NCI-H146 (cell line): ENCODE measurements at regions not wholly inside any gene's neighbourhood (a gene's known extent, or its start where the extent isn't known, plus 50 kb on each side); places are given as distances from the start of the nearest gene placed in this dataset.

Experiments
- DNase-seq: peaks from one replicate; lab custom pipeline; 2025; lab: John Stamatoyannopoulos, UW

DNA sequence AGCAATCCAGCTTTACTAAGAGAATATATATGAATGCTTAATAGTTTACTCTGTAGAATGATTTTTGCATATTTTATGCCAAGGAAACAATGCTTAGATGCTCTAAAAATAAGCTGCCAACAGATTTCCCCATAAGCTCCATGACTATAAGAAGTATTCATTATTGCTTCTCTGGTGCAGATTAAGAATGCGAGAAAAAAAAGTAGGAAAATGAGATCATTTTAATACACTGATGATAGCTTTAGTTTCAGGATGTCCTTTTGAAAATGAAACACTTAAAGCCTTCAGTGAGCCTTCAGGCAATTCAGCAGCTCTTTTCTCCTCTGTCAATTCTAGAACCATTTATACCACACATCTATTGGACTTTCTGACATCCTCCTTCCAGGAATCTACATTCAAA, 735.0 kb upstream of the POT1 start:
- no peak for DNase-seq

DNA sequence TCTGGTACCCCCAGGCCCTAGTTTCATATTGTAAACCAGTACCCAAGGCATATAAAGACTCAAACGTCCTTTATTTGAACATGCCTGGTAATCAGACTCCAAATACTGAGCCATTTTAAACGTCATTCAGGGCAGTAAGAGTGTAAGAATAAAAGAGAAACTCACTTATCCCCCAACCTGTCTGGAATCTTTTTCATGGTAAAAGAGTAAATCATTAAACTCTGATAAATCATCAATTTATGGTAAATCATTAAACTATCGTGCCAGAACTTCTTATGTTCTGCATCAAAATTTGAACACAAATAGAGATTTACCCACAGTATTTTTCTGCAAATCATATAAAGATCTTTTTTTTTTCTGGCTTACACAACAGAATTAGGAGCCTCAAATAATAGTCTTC, 734.3 kb upstream of the POT1 start:
- DNase-seq, result no peak

DNA sequence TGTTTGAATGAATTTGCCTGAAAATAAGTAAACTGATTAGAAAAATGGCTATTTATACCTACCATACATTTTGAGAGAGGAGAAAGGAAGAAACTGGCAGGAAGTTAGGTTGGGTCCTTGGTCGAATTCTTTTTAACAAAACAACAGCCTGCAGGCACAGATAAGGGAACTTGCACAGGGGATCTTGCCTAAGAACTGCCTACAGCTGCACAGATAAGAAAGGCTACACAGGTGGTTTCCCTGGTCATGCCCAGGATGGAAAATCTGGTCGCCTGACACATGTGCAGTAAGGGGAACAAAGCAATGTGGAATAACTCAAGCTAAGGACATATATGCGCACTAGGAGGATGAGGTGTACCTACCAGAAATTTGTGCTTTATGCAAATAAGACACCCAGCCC, 732.1 kb upstream of the POT1 start:
- no peak for DNase-seq

DNA sequence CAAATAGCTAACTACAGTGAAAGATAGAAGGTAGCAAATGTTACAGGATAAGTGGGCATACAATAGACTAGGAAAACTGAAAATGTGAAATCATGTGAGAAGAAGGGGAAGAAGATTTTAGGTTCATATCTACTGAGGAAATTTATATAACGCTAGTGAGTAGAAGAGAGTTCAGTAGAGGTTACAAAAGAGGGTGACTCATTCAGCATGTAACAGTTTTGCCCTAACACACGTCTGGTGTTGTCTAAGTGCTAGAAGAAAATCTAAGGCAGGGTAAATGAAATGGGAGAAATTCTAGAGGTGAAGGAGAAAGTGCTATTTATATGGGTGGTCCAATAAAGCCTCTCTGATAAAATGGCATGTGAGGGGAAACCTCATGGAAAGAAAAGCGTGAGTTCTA, 731.4 kb upstream of the POT1 start:
- no peak for DNase-seq

DNA sequence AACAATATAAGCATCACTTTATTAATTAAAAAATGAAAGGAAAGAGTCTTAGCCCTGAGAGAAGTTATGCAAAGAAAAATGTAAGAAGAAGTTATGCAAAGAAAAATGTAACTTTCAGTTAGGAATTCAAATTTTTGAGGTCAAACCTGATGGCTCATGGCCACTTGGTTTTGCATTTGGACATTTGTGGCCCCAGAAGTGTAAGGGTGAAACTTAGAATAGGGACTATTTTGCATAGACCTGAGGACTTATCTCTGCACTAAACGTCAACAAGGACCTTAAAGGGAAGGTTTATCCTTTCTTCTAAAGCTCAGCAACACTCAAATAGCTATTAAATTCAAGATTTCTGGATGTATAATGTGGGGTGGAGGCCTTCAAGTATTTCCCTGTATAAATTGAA, 724.5 kb upstream of the POT1 start:
- DNase-seq, result no peak

DNA sequence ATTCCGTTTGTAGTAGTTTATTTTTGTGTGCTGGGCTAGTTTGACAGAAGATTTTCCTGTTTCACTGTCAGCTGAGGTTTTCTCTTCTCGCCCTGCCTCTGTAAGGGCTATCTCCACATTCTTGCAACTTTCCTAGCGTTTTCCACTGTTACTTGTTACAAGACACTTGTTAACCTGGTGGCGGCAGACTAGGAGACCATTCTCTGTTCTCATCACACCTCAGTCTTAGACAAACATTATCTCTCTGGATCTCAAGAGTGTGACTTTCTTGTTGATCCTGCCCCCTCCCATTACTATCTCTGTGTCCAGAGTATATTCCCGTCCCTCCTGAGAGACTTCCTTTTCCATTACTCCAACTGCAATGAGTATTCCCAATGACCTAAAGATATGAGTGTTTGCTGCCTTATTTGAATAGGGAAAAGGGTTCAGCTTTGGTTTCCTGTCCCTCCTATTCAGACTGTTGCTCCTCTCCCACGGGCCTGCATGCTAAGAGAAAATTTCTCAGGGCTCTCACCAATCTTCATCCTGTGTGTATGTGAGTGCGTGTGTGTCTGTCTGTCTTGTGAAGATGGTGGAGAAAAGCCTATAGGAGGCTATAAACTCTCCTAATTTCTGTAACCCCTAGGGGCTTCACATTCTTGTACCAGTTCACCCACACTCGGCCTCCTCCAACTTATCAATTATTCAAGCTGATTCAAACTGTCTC, 722.4 kb upstream of the POT1 start:
- no peak for DNase-seq

DNA sequence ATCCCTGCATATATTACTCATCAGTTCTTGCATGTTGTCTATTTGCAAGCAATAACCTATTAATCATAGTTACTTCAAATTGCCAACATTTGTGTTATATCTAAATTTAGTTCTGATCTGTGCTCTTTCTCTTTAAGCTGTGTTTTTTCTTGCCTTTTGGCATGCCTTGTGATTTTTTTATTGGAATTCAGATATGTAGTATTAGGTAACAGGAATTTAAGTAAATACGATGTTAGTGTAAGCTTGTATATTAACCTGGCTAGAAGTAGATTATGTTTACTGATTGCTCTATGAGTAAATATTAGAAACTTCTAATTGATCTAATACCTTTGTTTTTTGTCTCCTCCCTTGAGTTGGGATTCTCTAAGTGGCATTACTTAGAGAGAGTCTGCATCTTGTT, 718.9 kb upstream of the POT1 start:
- no peak for DNase-seq

DNA sequence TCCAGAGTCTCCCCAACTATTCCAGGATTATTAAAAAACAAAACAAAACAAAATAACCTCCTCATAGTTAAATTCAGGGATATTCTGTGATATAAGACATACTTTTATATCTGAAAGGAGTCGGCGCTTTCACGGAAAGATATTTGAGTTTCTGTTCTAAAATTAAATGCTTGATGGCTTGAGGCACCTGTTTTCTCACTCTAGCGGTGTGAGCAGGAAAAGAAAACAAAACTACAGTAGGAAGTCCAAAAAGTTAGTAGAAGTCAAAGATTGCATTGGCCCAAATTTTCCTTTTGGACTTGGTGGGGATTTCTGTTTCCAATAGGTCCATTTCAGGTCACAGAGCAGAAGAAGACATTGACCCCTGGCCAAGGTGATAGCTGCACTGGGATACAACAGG, 716.1 kb upstream of the POT1 start:
- no peak for DNase-seq

DNA sequence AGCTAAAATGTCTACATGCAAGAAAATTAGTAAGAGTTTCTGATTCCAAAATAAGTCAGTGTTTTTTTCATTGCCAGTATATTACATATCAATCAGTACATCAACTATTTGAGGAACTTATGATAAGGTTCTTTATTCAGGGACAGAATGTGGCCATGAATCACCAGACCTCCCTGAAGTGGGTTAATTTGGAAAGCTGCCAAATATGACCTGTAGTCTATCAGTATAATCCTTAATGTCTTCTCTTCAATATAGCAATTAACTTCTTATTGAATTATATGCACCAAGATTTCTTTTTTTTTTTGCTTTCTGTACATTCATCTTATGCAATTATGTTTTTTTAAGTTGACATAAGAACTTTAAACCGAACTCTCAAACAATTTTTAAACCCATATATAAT, 714.5 kb upstream of the POT1 start:
- no peak for DNase-seq

DNA sequence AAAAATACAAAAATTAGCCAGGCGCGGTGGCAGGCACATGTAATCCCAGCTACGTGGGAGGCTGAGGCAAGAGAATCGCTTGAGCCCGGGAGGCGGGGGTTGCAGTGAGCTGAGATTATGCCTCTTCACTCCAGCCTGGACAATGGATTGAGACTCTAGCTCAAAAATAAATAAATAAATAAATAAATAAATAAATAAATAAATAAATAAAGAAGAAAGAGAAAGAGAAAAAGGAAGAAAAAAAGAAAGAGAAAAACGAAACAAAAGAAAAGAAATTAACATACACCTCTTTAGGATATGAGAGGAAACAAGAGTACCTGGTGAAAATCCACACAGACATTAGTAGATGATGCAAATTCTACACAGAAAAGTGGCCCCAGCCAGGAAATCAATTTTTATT, 713.7 kb upstream of the POT1 start:
- no peak for DNase-seq

DNA sequence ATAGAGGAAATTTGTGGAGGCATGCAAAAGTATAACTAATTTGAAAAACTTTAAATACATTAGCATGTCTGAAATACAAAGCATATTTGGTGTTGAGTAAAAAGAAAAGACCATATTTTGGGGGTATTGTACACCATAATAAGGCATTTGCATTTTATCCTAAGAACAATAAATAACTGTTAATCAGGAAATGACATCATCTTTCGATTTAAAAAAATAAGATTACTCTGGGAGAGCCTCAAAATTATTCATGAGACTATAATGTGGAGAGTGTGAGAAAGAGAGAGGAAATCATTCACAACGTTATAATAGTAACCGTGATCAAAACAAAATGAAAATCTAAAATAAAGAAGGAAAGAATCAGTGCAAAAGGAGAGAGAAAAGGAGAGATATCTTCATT, 712.3 kb upstream of the POT1 start:
- no peak for DNase-seq

DNA sequence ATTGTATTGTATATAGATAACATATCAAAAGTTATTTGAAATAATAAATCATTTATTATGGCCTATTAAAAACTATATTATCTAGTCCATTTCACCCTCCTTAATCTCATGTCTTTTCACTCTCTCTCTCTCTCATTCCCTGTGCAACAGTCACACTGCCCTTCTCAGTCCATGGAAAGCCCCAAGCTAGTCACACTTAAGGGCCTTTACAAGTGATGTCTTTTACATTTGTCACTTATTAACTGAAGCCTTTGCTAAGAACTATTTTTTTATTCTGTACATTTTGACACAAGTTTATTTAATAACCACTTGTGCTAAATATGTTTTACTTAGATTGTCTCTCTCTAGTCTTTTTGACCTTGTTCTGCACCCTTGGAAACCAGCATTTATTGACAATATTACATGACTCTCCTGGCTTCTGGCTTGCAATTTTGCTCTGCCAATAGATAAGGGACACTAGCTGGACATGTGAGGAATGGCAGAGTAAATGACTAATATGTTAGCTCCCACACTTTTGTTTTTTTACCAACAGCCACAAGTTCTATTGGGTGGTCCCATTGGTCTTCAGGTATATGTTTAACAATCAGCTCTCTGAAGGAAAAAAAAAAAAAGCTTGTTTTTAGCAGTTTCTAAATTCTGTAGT, 706.8 kb upstream of the POT1 start:
- no peak for DNase-seq

DNA sequence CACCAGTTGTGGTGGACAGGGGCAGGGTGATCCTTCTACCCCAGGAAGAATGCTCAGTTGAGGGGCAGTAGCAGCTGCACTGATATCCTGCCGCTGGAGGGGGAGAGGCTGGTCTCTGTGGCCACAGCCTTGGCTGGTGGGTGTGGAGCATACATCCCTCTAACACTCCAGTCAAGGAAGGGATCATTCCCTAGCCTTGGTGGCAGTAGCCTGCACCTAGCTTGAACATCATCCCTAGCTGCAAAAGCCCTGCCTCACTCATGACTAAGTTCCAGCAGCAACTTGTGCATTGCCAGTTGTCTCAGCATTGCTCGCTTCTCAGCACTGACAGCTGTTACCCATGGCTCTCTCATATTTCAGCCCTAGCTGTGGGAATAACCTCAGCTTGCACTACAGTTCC, 688.9 kb upstream of the POT1 start:
- no peak for DNase-seq

DNA sequence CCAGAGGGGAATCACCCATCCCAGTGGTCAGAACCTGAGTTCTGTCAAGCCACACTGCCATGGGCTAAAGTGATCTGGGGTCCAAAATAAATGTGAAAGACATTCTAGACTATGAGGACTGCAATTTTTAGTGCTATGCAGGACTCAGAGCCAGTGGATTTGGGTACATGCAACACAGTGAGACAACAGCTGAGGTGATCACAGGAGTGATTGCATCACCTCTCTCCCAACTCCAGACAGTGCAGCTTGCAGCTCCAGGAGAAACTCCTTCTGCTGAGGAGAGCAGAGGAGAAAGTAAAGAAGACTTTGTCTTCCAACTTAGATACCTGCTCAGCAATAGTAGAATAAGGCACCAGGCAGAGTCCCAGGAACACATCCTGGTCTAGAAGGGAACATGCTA, 682.0 kb upstream of the POT1 start:
- no peak for DNase-seq

DNA sequence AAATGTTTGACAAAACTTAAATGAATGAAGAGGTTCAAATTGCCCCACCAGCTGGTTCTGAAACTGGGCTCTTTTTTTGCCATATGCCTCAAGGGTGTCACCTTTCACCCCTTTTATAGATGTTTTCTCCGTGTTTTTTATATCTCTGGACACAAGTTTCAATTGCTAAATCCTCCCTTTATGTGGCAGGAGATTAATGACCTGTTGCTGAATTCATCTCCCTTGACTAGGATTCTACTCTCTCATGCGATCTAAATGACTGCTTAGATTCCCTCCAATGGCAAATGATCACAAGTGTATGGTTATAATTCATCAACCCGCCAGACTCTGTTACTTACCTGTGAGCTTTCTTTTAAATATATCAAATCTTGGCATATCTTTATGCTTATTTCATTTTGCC, 677.0 kb upstream of the POT1 start:
- DNase-seq, result no peak

DNA sequence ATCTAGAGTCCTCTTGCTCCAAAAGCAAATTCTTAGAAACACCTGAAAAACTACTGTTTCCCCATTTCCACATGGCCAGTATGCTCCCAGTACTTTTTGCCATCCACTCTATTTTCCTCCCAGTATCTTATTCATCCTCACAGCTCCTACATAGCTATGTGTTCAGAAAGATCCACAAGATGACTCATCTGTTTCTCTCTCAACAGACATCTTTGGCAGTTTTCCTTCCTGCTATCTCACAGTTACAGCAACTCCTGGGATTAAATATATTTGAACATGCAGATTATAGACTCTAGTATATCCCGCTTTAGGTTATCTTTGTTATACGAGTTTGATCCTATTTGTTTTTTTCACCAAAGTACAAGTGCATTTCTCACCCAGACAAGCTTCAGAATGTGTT, 675.6 kb upstream of the POT1 start:
- no peak for DNase-seq

DNA sequence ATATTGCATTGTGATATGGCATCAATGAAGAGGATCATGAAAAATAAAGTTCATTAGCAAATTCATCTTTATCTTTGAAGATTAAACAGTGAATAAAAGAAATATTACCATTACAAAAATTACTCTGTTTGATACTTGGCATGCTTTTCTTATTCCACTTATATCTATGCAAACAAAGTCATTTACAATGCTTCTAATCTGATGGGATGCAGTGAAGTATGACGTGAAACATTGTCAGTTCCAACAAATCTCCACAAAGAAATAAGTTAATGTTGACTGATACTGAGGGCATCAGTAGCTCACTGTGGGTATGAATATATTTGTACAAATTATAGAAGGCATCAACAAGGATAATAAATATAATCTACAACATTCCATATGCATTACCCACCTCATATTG, 672.8 kb upstream of the POT1 start:
- no peak for DNase-seq

DNA sequence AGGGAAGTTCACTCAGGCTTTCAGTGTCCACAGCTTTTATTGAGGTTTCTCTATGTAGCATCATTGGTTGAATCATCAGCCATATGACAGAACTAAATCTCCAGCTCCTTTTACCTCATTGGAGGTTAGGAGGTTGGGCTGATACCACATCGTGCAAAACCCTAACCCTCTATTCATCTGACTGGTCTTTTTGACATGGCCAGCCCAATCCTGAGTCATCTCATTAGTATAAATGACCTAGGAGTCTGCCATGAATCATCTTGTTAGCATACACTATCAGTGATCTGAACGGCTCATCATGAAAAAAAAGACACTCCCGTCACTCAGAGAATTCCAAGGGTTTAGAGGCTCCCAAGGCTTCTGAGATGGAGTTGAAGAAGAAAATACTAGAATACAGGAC, 669.8 kb upstream of the POT1 start:
- DNase-seq, result no peak

DNA sequence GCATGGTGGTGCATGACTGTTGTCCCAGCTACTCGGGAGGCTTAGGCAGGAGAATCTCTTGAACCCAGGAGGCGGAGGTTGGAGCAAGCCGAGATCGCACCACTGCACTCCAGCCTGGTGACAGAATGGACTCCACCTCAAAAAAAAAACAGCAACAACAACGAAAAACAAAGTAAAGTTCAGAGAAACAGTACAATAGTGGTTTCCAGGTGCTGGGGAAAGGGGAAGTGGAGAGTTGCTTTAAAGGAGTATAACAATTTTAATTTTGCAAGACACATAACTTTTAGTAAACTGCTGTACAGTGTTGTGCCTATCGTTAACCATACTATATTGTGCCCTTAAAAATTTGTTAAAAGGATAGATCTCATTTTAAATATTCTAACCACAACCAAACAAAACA, 662.7 kb upstream of the POT1 start:
- no peak for DNase-seq

DNA sequence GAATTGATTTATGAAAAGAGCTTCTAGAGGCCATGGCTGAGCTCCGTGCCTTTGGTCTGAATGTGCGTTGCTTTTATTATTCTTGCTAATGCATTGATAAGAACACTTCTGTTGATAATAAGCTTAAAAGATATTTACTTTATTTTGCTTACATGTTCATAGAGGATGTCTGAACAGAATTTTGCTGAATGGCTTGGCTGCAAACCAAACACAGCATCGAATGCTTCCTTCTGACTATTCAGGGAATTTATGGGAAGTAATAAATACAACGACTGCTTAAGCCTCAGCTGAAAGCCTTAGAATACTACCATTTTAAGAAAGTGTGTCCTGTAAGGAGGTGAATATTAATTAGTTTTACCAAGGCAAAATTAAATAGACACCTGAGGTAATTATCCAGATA, 643.5 kb upstream of the POT1 start:
- no peak for DNase-seq

DNA sequence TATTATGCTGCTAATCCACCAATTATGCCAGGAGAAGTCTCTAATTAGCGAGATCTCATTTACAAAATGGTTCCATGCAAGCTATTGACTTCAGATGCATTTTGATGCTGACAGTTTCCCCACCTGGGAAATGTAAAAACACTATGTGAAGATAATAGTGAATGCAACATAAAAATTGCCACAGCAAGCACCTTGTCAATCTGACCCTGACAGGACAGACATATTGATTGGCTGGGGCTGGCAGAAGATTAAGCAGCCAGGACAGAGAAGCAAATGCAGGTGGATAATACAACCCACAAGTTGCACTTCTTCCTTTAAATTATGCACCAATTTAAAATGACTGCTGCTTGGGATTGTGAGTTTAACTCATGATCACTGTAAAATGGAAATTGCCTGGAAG, 642.8 kb upstream of the POT1 start:
- DNase-seq, result no peak

DNA sequence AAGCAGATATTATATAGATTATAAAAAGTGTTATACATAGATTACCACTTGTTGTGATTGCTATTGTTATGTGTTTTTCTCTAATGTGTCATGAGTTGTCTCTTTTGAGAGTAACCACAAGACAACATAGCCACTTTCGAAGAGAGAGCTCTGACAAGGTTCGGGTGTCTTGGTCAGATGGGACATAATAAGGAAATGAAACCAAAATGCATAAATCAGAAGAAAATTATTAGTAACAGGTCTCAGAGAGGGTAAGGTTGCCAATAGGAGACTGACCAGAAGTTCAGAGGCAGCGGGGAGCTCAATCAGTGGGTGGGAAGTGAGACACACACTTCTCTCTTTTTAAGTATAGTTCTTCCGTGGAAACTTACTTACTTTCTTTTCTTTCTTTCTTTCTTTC, 639.2 kb upstream of the POT1 start:
- no peak for DNase-seq

DNA sequence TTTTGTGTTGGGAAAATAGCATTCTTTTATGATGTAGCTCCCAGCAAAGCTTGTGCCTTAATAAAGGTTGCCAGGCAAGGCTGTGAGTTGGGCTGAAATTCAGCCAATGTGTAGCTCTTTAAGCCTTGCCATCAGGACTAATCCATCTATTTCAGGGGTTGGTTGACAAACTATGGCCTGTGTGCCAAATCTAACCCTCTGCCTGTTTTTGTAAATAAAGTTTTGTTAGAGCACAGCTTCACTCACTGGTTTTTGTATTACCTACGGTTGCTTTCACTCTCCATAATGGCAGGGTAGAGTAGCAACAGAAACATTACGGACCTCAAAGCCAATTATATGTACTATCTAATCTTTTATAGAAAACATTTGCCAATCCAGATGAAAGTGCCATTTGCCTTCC, 638.1 kb upstream of the POT1 start:
- no peak for DNase-seq

DNA sequence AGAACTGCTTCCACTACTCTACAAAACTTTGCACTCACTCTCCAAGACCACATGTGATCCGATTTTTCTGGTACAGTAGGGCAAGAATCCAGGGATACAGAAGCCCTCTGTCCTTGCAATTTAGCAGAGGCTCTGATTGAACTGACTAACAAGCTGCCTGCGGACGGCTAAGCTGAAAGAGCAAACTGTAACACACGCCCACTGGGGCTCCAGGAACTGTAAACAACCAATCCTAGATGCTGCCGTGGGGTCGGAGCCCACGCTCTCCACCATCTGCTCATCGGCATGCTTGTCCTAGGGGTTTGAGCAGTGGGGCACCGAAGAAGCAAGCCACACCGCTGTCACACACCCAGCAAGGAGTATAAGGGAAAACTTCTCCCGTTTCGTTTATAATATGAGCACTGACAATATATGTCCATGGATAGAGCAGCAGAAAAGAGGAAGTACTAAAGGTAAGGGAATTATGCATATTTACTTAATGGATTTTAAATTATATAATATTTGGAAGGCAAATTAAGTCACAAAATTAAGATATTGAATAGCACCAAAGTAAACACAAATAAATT, 634.4 kb upstream of the POT1 start:
- DNase-seq, result peak; percentile 5
